ENCODE measurements at regions not wholly inside any gene's neighbourhood (a gene's known extent, or its start where the extent isn't known, plus 50 kb on each side); places are given as distances from the start of the nearest gene placed in this dataset.

GRCh38 chr13:106122234-106122633, 413.2 kb downstream of the EFNB2 start:
- CTCF ChIA-PET = no interaction called here
- TF ChIP-seq CTCF (IDR thresholded peaks at IDR 0.05) = no peak
- intact Hi-C loops (cut with micrococcal nuclease) = no loop called here
- Mint-ChIP-seq H3K27me3 (peaks cover 1% of the 10 kb centered on the region), H3K4me1 (ENCODE audit: low read depth) (no peaks in the 10 kb centered on the region), H3K4me3 (no peak overlapping the region), H3K36me3 (ENCODE audit: low read depth) (no peaks in the 10 kb centered on the region), H3K27ac (no peak overlapping the region), H3K9me3 (no peaks in the 10 kb centered on the region)
- ATAC-seq (no peak), DNase-seq (no peak)
- POLR2A ChIA-PET = no interaction called here

- Mint-ChIP-seq H3K36me3 (ENCODE audit: low read depth) (no peaks in the 10 kb centered on the region), H3K4me3 (no peak overlapping the region)
- CTCF ChIA-PET = no interaction called here
Measured at GRCh38 chr13:106121173-106121754, 414.2 kb downstream of the EFNB2 start.

DNA sequence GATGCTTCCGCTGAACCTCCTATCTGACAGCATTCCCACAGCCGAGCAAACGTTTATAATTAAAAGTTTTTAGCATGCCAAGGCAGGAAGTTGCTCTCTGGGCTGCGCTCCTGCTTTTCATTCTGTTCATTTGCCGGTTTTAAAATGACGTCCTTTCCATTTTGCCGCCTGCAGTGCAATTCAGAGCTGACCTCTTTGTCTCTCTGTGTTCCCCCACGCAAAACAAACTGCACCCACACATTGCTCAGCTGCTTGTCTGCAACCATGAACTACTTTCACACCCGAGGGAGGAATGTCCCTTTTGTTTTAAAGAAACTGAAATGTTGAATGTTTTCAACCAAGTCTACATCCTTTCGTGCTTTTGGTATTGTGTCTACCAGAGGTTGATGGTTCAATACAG, 416.5 kb downstream of the EFNB2 start:
- H3K4me1 Mint-ChIP-seq (ENCODE audit: low read depth) = no peaks in the 10 kb centered on the region
- POLR2A ChIA-PET = no interaction called here
- TF ChIP-seq CTCF (IDR thresholded peaks at IDR 0.05) = no peak
- H3K36me3 Mint-ChIP-seq (ENCODE audit: low read depth) = no peaks in the 10 kb centered on the region
- CTCF ChIA-PET = no interaction called here
- intact Hi-C loops (cut with micrococcal nuclease) = no loop called here
- DNase-seq = no peak
- H3K27ac Mint-ChIP-seq = no peak overlapping the region
- peaks cover 1% of the 10 kb centered on the region for H3K27me3 Mint-ChIP-seq
- no peak overlapping the region for H3K4me3 Mint-ChIP-seq
- no peaks in the 10 kb centered on the region for H3K9me3 Mint-ChIP-seq
- no peak for ATAC-seq

More at GRCh38 chr13:106121173-106121754, 414.2 kb downstream of the EFNB2 start:
- DNase-seq (no peak), ATAC-seq (no peak)
- H3K9me3 Mint-ChIP-seq = no peaks in the 10 kb centered on the region
- intact Hi-C loops (cut with micrococcal nuclease) = no loop called here
- POLR2A ChIA-PET = no interaction called here
- H3K27ac Mint-ChIP-seq = no peak overlapping the region
- TF ChIP-seq CTCF (IDR thresholded peaks at IDR 0.05) = no peak
- no peaks in the 10 kb centered on the region for H3K4me1 Mint-ChIP-seq (ENCODE audit: low read depth)
- H3K27me3 Mint-ChIP-seq = peaks cover 1% of the 10 kb centered on the region

- H3K27me3 Mint-ChIP-seq = peaks cover 1% of the 10 kb centered on the region
- no peak overlapping the region for H3K27ac Mint-ChIP-seq
- no peaks in the 10 kb centered on the region for H3K9me3 Mint-ChIP-seq
- intact Hi-C loops (cut with micrococcal nuclease) = no loop called here
- ATAC-seq (no peak), DNase-seq (no peak)
- ChIA-PET POLR2A (no interaction called here), CTCF (no interaction called here)
- no peak for TF ChIP-seq CTCF (IDR thresholded peaks at IDR 0.05)
- H3K4me3 Mint-ChIP-seq = no peak overlapping the region
- H3K4me1 Mint-ChIP-seq (ENCODE audit: low read depth) = no peaks in the 10 kb centered on the region
- no peaks in the 10 kb centered on the region for H3K36me3 Mint-ChIP-seq (ENCODE audit: low read depth)
Measured at GRCh38 chr13:106118050-106118449, 417.4 kb downstream of the EFNB2 start.

DNA sequence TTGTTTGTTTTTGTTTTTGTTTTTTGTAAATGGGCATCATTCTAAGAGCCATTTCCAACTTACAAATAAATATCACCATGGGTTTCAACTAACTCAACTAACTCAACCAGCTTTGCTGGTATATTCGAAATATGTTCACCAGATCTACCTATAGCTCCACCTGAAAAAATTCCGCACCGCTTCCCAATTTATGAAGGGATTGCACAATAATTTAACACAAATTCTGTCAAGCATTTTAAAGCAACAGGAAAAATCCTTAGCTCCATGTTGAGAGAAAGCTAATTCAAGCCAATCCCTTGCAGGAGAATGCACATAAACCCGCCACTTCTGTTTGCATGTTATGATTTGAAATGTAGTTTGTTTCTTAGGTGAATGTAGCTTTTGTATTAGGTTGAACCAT, 417.8 kb downstream of the EFNB2 start:
- ChIA-PET CTCF (no interaction called here), POLR2A (no interaction called here)
- Mint-ChIP-seq H3K9me3 (no peaks in the 10 kb centered on the region), H3K36me3 (ENCODE audit: low read depth) (no peaks in the 10 kb centered on the region), H3K27ac (no peak overlapping the region), H3K4me3 (no peak overlapping the region), H3K27me3 (peaks cover 1% of the 10 kb centered on the region), H3K4me1 (ENCODE audit: low read depth) (no peaks in the 10 kb centered on the region)
- intact Hi-C loops (cut with micrococcal nuclease) = no loop called here
- ATAC-seq (no peak), DNase-seq (no peak)
- no peak for TF ChIP-seq CTCF (IDR thresholded peaks at IDR 0.05)

Data from activated CD8-positive, alpha-beta T cell treated with anti-CD3 and anti-CD28 coated beads for 36 hours (primary cell).